H9 (cell line): ENCODE measurements at regions not wholly inside any gene's neighbourhood (a gene's known extent, or its start where the extent isn't known, plus 50 kb on each side); places are given as distances from the start of the nearest gene placed in this dataset.

Source experiments
- DNase-seq: peaks from one replicate; pipeline ENCODE4 v3.0.0-alpha.2; 2017
- H2AFZ ChIP-seq: one replicate; pipeline ENCODE4 v1.6.1; 2013; ENCODE audit warnings: mild to moderate bottlenecking, low read length, control low read depth, moderate library complexity
- H2AK5ac ChIP-seq: 2 replicates; pipeline ENCODE4 v1.6.1; 2013; ENCODE audit warnings: low read length, control low read depth, mixed read lengths; ENCODE audit not compliant: insufficient read length
- H2BK120ac ChIP-seq: one replicate; pipeline ENCODE4 v1.6.1; 2013; ENCODE audit warnings: low read depth, mild to moderate bottlenecking, low read length, control low read depth, inconsistent platforms; ENCODE audit not compliant: poor library complexity, severe bottlenecking
- H2BK12ac ChIP-seq: 2 replicates; pipeline ENCODE4 v1.6.1; 2013; ENCODE audit warnings: low read length, control low read depth, mixed read lengths, low read depth; ENCODE audit not compliant: insufficient read length
- H2BK15ac ChIP-seq: 2 replicates; pipeline ENCODE4 v1.6.1; 2013; ENCODE audit warnings: low read depth, low read length, control low read depth
- H2BK20ac ChIP-seq: one replicate; pipeline ENCODE4 v1.6.1; 2013; ENCODE audit warnings: low read depth, mild to moderate bottlenecking, low read length, control low read depth, inconsistent platforms; ENCODE audit not compliant: poor library complexity, severe bottlenecking
- H2BK5ac ChIP-seq: 2 replicates; pipeline ENCODE4 v1.6.1; 2013; ENCODE audit warnings: low read length, control low read depth, mixed read lengths; ENCODE audit not compliant: insufficient read length
- H3K14ac ChIP-seq: 2 replicates; pipeline ENCODE4 v1.6.1; 2013; ENCODE audit warnings: low read length, control low read depth; ENCODE audit not compliant: insufficient read depth
- H3K18ac ChIP-seq: 2 replicates; pipeline ENCODE4 v1.6.1; 2013; ENCODE audit warnings: low read depth, mild to moderate bottlenecking, mixed read lengths, low read length, control low read depth; ENCODE audit not compliant: insufficient read length
- H3K23ac ChIP-seq: 2 replicates; pipeline ENCODE4 v1.6.1; 2013; ENCODE audit warnings: low read length, control low read depth, mixed read lengths, low read depth; ENCODE audit not compliant: insufficient read length
- H3K23me2 ChIP-seq: 2 replicates; pipeline ENCODE4 v1.6.1; 2013; ENCODE audit warnings: low read depth, mild to moderate bottlenecking, mixed read lengths, low read length, control low read depth; ENCODE audit not compliant: insufficient read length, poor library complexity, severe bottlenecking
- H3K27ac ChIP-seq: 2 replicates; pipeline ENCODE4 v1.5.1; 2013; ENCODE audit warnings: low read length, control low read depth, mixed read lengths, low read depth; ENCODE audit not compliant: insufficient read length
- H3K27me3 ChIP-seq: 2 replicates; pipeline ENCODE4 v1.6.1; 2013; ENCODE audit warnings: low read length, control low read depth, inconsistent platforms; ENCODE audit not compliant: insufficient read depth
- H3K4ac ChIP-seq: 2 replicates; pipeline ENCODE4 v1.6.1; 2013; ENCODE audit warnings: low read depth, mild to moderate bottlenecking, control low read depth, inconsistent platforms, low read length, moderate library complexity
- H3K4me1 ChIP-seq: 2 replicates; pipeline ENCODE4 v1.6.1; 2013; ENCODE audit warnings: low read length, control low read depth, inconsistent platforms; ENCODE audit not compliant: insufficient read depth
- H3K4me2 ChIP-seq: 2 replicates; pipeline ENCODE4 v1.6.1; 2013; ENCODE audit warnings: low read length, control low read depth, mixed read lengths; ENCODE audit not compliant: insufficient read length, insufficient read depth
- H3K56ac ChIP-seq: 2 replicates; pipeline ENCODE4 v1.6.1; 2013; ENCODE audit warnings: low read depth, mild to moderate bottlenecking, mixed read lengths, low read length, control low read depth; ENCODE audit not compliant: insufficient read length
- H3K79me1 ChIP-seq: 2 replicates; pipeline ENCODE4 v1.6.1; 2013; ENCODE audit warnings: low read depth, mild to moderate bottlenecking, moderate library complexity, low read length, control low read depth, inconsistent platforms; ENCODE audit not compliant: insufficient read depth, poor library complexity, severe bottlenecking
- H3K79me2 ChIP-seq: 2 replicates; pipeline ENCODE4 v1.6.1; 2013; ENCODE audit warnings: low read length, control low read depth, inconsistent platforms; ENCODE audit not compliant: insufficient read depth
- H3K9ac ChIP-seq: 2 replicates; pipeline ENCODE4 v1.6.1; 2013; ENCODE audit warnings: low read length, control low read depth, mixed read lengths; ENCODE audit not compliant: insufficient read length; ENCODE audit errors: extremely low read depth
- H3K9me3 ChIP-seq: one replicate; pipeline ENCODE4 v1.6.1; 2013; ENCODE audit warnings: low read depth, low read length, inconsistent platforms; ENCODE audit not compliant: control insufficient read depth
- H3T11ph ChIP-seq: one replicate; pipeline ENCODE4 v1.6.1; 2013; ENCODE audit warnings: mild to moderate bottlenecking, low read length, control low read depth, inconsistent platforms
- H4K20me1 ChIP-seq: one replicate; pipeline ENCODE4 v1.6.1; 2013; ENCODE audit not compliant: control insufficient read depth, insufficient read length, insufficient read depth
- H4K5ac ChIP-seq: 2 replicates; pipeline ENCODE4 v1.6.1; 2013; ENCODE audit warnings: low read depth, mild to moderate bottlenecking, mixed read lengths, low read length, control low read depth; ENCODE audit not compliant: insufficient read length
- H4K8ac ChIP-seq: replicated peaks from 2 replicates; pipeline ENCODE4 v1.6.1; 2013; ENCODE audit warnings: low read length, control low read depth, mixed read lengths, low read depth; ENCODE audit not compliant: insufficient read length
- H4K91ac ChIP-seq: 2 replicates; pipeline ENCODE4 v1.6.1; 2013; ENCODE audit warnings: low read depth, mild to moderate bottlenecking, moderate library complexity, mixed read lengths, low read length, control low read depth; ENCODE audit not compliant: insufficient read length
- H3K27ac Mint-ChIP-seq, 3 experiments: 2 replicates in 2 of 3; 3 replicates in 1 of 3; pipeline ENCODE4 v1.8.0; 2020 to 2021; ENCODE audit warnings: mixed read lengths in 3 of 3, mild to moderate bottlenecking in 1 of 3, moderate library complexity in 1 of 3
- H3K27me3 Mint-ChIP-seq: 2 replicates; pipeline ENCODE4 v1.8.0; 2021; ENCODE audit warnings: low read depth, mild to moderate bottlenecking, moderate library complexity, mixed read lengths
- H3K36me3 Mint-ChIP-seq, 3 experiments: 2 replicates in 2 of 3; 3 replicates in 1 of 3; pipeline ENCODE4 v1.8.0; 2020 to 2021; ENCODE audit warnings: low read depth in 3 of 3, mixed read lengths in 3 of 3; ENCODE audit not compliant: insufficient read depth in 1 of 3
- H3K4me1 Mint-ChIP-seq, 2 experiments: 2 replicates each; pipeline ENCODE4 v1.8.0; 2020; ENCODE audit warnings: mixed read lengths in 2 of 2
- H3K4me3 Mint-ChIP-seq, 2 experiments: 2 replicates in 1 of 2; 3 replicates in 1 of 2; pipeline ENCODE4 v1.8.0; 2020 to 2021; ENCODE audit warnings: mild to moderate bottlenecking in 2 of 2, mixed read lengths in 2 of 2, moderate library complexity in 1 of 2
- H3K9me3 Mint-ChIP-seq, 2 experiments: 2 replicates in 1 of 2; 3 replicates in 1 of 2; pipeline ENCODE4 v1.8.0; 2020; ENCODE audit warnings: mild to moderate bottlenecking in 2 of 2, mixed read lengths in 2 of 2, moderate library complexity in 1 of 2
- CTCF ChIP-seq: fragments of 200-600 bp; sonication (generic); conservative IDR thresholded peaks from 3 replicates; pipeline ENCODE4 v1.8.0; 2021; ENCODE audit warnings: antibody characterized with exemption, mild to moderate bottlenecking
- WGBS: extraction: QIAGEN DNeasy Blood & Tissue Kit; methylation state at CpG from one replicate; pipeline ENCODE4 v1.1.7; 2013; ENCODE audit warnings: missing lambda C conversion rate, low lambda C conversion rate, mixed read lengths; ENCODE audit not compliant: insufficient read length; ENCODE audit errors: extremely low coverage; 5-methylcytosine and 5-hydroxymethylcytosine counted together

GRCh38 chr3:124056846-124057245 lies 64.9 kb upstream of the ROPN1 start:
- no peak overlapping the region for H3K27ac Mint-ChIP-seq
- no peak overlapping the region for H3K4ac ChIP-seq

More at GRCh38 chr3:124056846-124057245, 64.9 kb upstream of the ROPN1 start:
- H3K4me3 Mint-ChIP-seq, result no peak overlapping the region
- H2BK20ac ChIP-seq, result no peak overlapping the region
- no peak overlapping the region for H3K4me2 ChIP-seq
- H3K27ac ChIP-seq, result no peak overlapping the region
- no peak overlapping the region for H2BK12ac ChIP-seq
- H3K23me2 ChIP-seq, result no peaks in the 10 kb centered on the region
- no peak overlapping the region for H4K91ac ChIP-seq
- H2BK15ac ChIP-seq, result no peak overlapping the region
- H3K9me3 Mint-ChIP-seq, result peaks cover 3 to 10% of the 10 kb centered on the region in 2 experiments; a peak in 3 of 5 replicates
- no peak overlapping the region for H3K18ac ChIP-seq
- no peak overlapping the region for H3K56ac ChIP-seq
- no peak overlapping the region for H3K14ac ChIP-seq
- H2BK5ac ChIP-seq, result no peak overlapping the region
- no peak overlapping the region for H2BK120ac ChIP-seq
- no peaks in the 10 kb centered on the region; the same call in 1 of the 2 replicates for H3K27me3 ChIP-seq
- no CpG with 5 or more reads among the region's 2 CpGs for WGBS
- H3K79me1 ChIP-seq, result no peaks in the 10 kb centered on the region
- H4K20me1 ChIP-seq, result no peaks in the 10 kb centered on the region
- no peak for TF ChIP-seq CTCF
- DNase-seq, result no peak
- no peak overlapping the region for H2AK5ac ChIP-seq
- peaks cover 0 to 5% (median 3%) of the 10 kb centered on the region in 3 experiments; a peak in 3 of 7 replicates for H3K36me3 Mint-ChIP-seq
- peaks cover 8 to 12% of the 10 kb centered on the region in 2 experiments for H3K4me1 Mint-ChIP-seq
- H3K79me2 ChIP-seq, result no peaks in the 10 kb centered on the region
- H3K23ac ChIP-seq, result no peak overlapping the region
- no peaks in the 10 kb centered on the region for H3K27me3 Mint-ChIP-seq
- no peak overlapping the region for H4K5ac ChIP-seq
- H3K9ac ChIP-seq, result no peak overlapping the region
- H3K9me3 ChIP-seq, result no peaks in the 10 kb centered on the region
- H2AFZ ChIP-seq, result no peak overlapping the region
- no peak overlapping the region for H4K8ac ChIP-seq
- no peak overlapping the region for H3T11ph ChIP-seq
- H3K4me1 ChIP-seq, result no peaks in the 10 kb centered on the region; the same call in 1 of the 2 replicates
